GM19351 (cell line): ENCODE measurements at regions not wholly inside any gene's neighbourhood (a gene's known extent, or its start where the extent isn't known, plus 50 kb on each side); places are given as distances from the start of the nearest gene placed in this dataset.
A peak's percentile ranks its signal among the peaks of the same experiment; 100 is the strongest.
"Not testable (repeated sequence)": the region's sequence is repeated elsewhere in the genome, so short reads cannot be mapped to it uniquely, and the experiment has no call there.

Experiments
- ATAC-seq: cut with Tn5 transposase; IDR thresholded peaks from one replicate; pipeline ENCODE4 v1.9.1; 2021; ENCODE audit warnings: mild to moderate bottlenecking, moderate library complexity; ENCODE audit not compliant: unreplicated experiment

GRCh38 chr16:72729552-72729951 lies 318.4 kb downstream of the ZFHX3 start:
- not testable (repeated sequence) for ATAC-seq

GRCh38 chr16:72728516-72728915 lies 319.4 kb downstream of the ZFHX3 start:
- ATAC-seq: no peak

- ATAC-seq: no peak
These were observed 320.4 kb downstream of the ZFHX3 start for GRCh38 chr16:72727565-72727964.

GRCh38 chr16:72725643-72726042 lies 322.3 kb downstream of the ZFHX3 start:
- ATAC-seq: no peak

- ATAC-seq: no peak
These were observed 324.1 kb downstream of the ZFHX3 start for GRCh38 chr16:72723781-72724180.

- ATAC-seq: no peak
These were observed 325.4 kb downstream of the ZFHX3 start for GRCh38 chr16:72722552-72722951.

- no peak for ATAC-seq
These were observed 325.9 kb downstream of the ZFHX3 start for GRCh38 chr16:72721981-72722380.

GRCh38 chr16:72715267-72715666 lies 332.7 kb downstream of the ZFHX3 start:
- ATAC-seq: no peak

- no peak for ATAC-seq
These were observed 336.1 kb downstream of the ZFHX3 start for GRCh38 chr16:72711823-72712222.

- no peak for ATAC-seq
These were observed 342.1 kb downstream of the ZFHX3 start for GRCh38 chr16:72705801-72706200.

- ATAC-seq: no peak
These were observed 343.1 kb downstream of the ZFHX3 start for GRCh38 chr16:72704746-72705372.

GRCh38 chr16:72689851-72690250 lies 358.1 kb downstream of the ZFHX3 start:
- no peak for ATAC-seq

- no peak for ATAC-seq
These were observed 367.2 kb downstream of the ZFHX3 start for GRCh38 chr16:72680732-72681131.

GRCh38 chr16:72679856-72680255 lies 368.1 kb downstream of the ZFHX3 start:
- no peak for ATAC-seq

- no peak for ATAC-seq
These were observed 370.1 kb downstream of the ZFHX3 start for GRCh38 chr16:72677662-72678447.

- no peak for ATAC-seq
These were observed 374.8 kb downstream of the ZFHX3 start for GRCh38 chr16:72673118-72673517.

GRCh38 chr16:72666267-72666666 lies 381.7 kb downstream of the ZFHX3 start:
- ATAC-seq: no peak

GRCh38 chr16:72665701-72666100 lies 382.2 kb downstream of the ZFHX3 start:
- no peak for ATAC-seq

GRCh38 chr16:72664509-72665408 lies 383.2 kb downstream of the ZFHX3 start:
- ATAC-seq: peak; percentile 99

GRCh38 chr16:72664056-72664508 lies 383.8 kb downstream of the ZFHX3 start:
- no peak for ATAC-seq
